Stimulated activated naive B cell treated with anti-CD40 and anti-IgM and Interleukin-4, amounts not matched to agents 10 μg/mL and 1 μg/mL and 100 μg/mL, for 72 hours (primary cell): ENCODE measurements at regions not wholly inside any gene's neighbourhood (a gene's known extent, or its start where the extent isn't known, plus 50 kb on each side); places are given as distances from the start of the nearest gene placed in this dataset.
"Not testable (repeated sequence)": the region's sequence is repeated elsewhere in the genome, so short reads cannot be mapped to it uniquely, and the experiment has no call there.

Experiments used
- ATAC-seq, 2 donors: fragments of 150-1000 bp; cut with Tn5 transposase; replicated peaks; 2 replicates each; pipeline ENCODE4 v1.10.0; 2021; ENCODE audit warnings: moderate library complexity in 1 of 2
- DNase-seq: peaks from one replicate; pipeline ENCODE4 v3.0.0; 2021
- H3K27ac Mint-ChIP-seq: one replicate; pipeline ENCODE4 v1.8.0; 2022; ENCODE audit warnings: mild to moderate bottlenecking, mixed read lengths
- H3K27me3 Mint-ChIP-seq, 2 donors: one replicate each; pipeline ENCODE4 v1.8.0; 2022; ENCODE audit warnings: mixed read lengths in 2 of 2
- H3K36me3 Mint-ChIP-seq, 2 donors: one replicate each; pipeline ENCODE4 v1.8.0; 2022; ENCODE audit warnings: mixed read lengths in 2 of 2, mild to moderate bottlenecking in 1 of 2
- H3K4me1 Mint-ChIP-seq, 2 donors: one replicate each; pipeline ENCODE4 v1.8.0; 2022; ENCODE audit warnings: mixed read lengths in 2 of 2, mild to moderate bottlenecking in 1 of 2
- H3K4me3 Mint-ChIP-seq, 2 donors: one replicate each; pipeline ENCODE4 v1.8.0; 2022; ENCODE audit warnings: mild to moderate bottlenecking in 2 of 2, mixed read lengths in 2 of 2, moderate library complexity in 1 of 2
- H3K9me3 Mint-ChIP-seq, 2 donors: one replicate each; pipeline ENCODE4 v1.8.0; 2022; ENCODE audit warnings: mixed read lengths in 2 of 2, mild to moderate bottlenecking in 1 of 2

GRCh38 chr3:178967177-178967532 lies 104.5 kb downstream of the ZMAT3 start:
- H3K27me3 Mint-ChIP-seq = peaks cover 0 to 9% of the 10 kb centered on the region in 2 donors
- no peak overlapping the region for H3K27ac Mint-ChIP-seq
- ATAC-seq (no peak), DNase-seq (no peak)
- H3K4me1 Mint-ChIP-seq = peaks cover 28 to 43% of the 10 kb centered on the region in 2 donors
- H3K4me3 Mint-ChIP-seq = peak overlapping the region; percentile 47 to 48
- H3K9me3 Mint-ChIP-seq = peaks cover 0 to 5% of the 10 kb centered on the region in 2 donors
- H3K36me3 Mint-ChIP-seq = peaks cover 12% of the 10 kb centered on the region in 2 donors

- Mint-ChIP-seq H3K9me3 (peaks cover 0 to 5% of the 10 kb centered on the region in 2 donors), H3K4me1 (peaks cover 28 to 43% of the 10 kb centered on the region in 2 donors), H3K27ac (no peak overlapping the region), H3K27me3 (peaks cover 0 to 9% of the 10 kb centered on the region in 2 donors), H3K4me3 (peak overlapping the region; percentile 47 to 48), H3K36me3 (peaks cover 12% of the 10 kb centered on the region in 2 donors)
- ATAC-seq (no peak), DNase-seq (no peak)
These were observed 105.1 kb downstream of the ZMAT3 start for GRCh38 chr3:178966299-178967176.

- Mint-ChIP-seq H3K4me3 (no peak overlapping the region), H3K36me3 (peaks cover 11 to 22% of the 10 kb centered on the region in 2 donors), H3K27me3 (peaks cover 0 to 9% of the 10 kb centered on the region in 2 donors), H3K27ac (no peak overlapping the region), H3K9me3 (peaks cover 0 to 3% of the 10 kb centered on the region in 2 donors), H3K4me1 (peaks cover 25 to 35% of the 10 kb centered on the region in 2 donors)
- ATAC-seq (no peak), DNase-seq (no peak)
These were observed 107.1 kb downstream of the ZMAT3 start for GRCh38 chr3:178964551-178964950.

DNA sequence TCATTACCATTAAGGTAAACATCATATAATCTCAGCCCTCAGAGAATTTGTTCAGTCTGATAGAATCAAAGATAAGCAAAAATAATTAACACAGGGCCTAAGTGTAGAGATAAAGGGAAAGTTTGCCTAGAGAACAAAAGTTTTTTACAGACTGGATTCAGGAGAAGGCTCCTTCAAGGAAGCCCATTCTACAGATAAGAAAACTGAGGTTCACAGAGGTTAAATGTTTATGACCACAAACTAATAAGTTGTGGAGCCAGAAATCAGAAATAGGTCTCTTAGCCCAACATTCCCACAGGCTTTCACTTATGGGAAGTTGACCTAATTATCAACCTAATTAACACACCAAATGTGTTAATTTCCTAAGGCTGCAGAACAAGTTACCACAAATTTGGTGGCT lies 110.7 kb downstream of the ZMAT3 start:
- Mint-ChIP-seq H3K36me3 (peaks cover 16 to 30% of the 10 kb centered on the region in 2 donors), H3K4me1 (peaks cover under 1 to 2% of the 10 kb centered on the region in 2 donors), H3K9me3 (peaks cover 0 to 5% of the 10 kb centered on the region in 2 donors), H3K27ac (no peak overlapping the region), H3K4me3 (no peak overlapping the region), H3K27me3 (peaks cover 0 to 9% of the 10 kb centered on the region in 2 donors)
- DNase-seq = no peak
- no peak for ATAC-seq

- H3K9me3 Mint-ChIP-seq = peaks cover 0 to 5% of the 10 kb centered on the region in 2 donors
- ATAC-seq (no peak), DNase-seq (no peak)
- H3K36me3 Mint-ChIP-seq = peaks cover 16 to 30% of the 10 kb centered on the region in 2 donors
- H3K4me1 Mint-ChIP-seq = no peaks in the 10 kb centered on the region
- H3K27me3 Mint-ChIP-seq = peaks cover 0 to 9% of the 10 kb centered on the region in 2 donors
- H3K27ac Mint-ChIP-seq = no peak overlapping the region
- no peak overlapping the region for H3K4me3 Mint-ChIP-seq
These were observed 111.4 kb downstream of the ZMAT3 start for GRCh38 chr3:178960181-178960580.

- Mint-ChIP-seq H3K27me3 (no peaks in the 10 kb centered on the region), H3K4me3 (no peak overlapping the region), H3K27ac (no peak overlapping the region), H3K4me1 (no peaks in the 10 kb centered on the region), H3K9me3 (peaks cover 7 to 16% of the 10 kb centered on the region in 2 donors), H3K36me3 (peaks cover 6 to 30% of the 10 kb centered on the region in 2 donors)
- ATAC-seq = peak in 1 of 2 donors; percentile 61
- no peak for DNase-seq
These were observed 120.9 kb downstream of the ZMAT3 start for GRCh38 chr3:178950676-178951075.

GRCh38 chr3:178949896-178950295 lies 121.7 kb downstream of the ZMAT3 start:
- Mint-ChIP-seq H3K36me3 (peaks cover 9 to 35% of the 10 kb centered on the region in 2 donors), H3K4me3 (no peak overlapping the region), H3K9me3 (peaks cover 11 to 24% of the 10 kb centered on the region in 2 donors), H3K27me3 (peaks cover 0 to 4% of the 10 kb centered on the region in 2 donors), H3K4me1 (no peaks in the 10 kb centered on the region), H3K27ac (no peak overlapping the region)
- no peak for ATAC-seq
- DNase-seq = no peak

DNA sequence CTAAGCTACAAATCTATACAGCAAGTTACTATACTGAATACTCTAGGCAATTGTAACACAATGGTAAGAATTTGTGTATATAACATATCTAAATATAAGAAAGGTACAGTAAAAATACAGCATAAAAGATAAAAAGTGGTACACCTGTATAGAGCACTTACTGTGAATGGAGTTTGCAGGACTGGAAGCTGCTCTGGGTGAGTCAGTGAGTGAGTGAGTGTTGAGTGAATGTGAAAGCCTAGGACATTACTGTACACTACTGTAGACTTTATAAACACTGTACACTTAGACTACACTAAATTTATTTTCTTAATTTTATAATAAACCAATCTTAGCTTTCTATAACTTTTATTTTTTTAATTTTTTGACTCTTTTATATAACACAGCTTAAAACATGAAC lies 123.1 kb downstream of the ZMAT3 start:
- DNase-seq = no peak
- Mint-ChIP-seq H3K27ac (no peak overlapping the region), H3K9me3 (peaks cover 14 to 28% of the 10 kb centered on the region in 2 donors), H3K27me3 (peaks cover 0 to 4% of the 10 kb centered on the region in 2 donors), H3K4me3 (no peak overlapping the region), H3K36me3 (peaks cover 9 to 35% of the 10 kb centered on the region in 2 donors), H3K4me1 (no peaks in the 10 kb centered on the region)
- ATAC-seq = no peak

- no peak for DNase-seq
- no peak for ATAC-seq
- Mint-ChIP-seq H3K36me3 (peaks cover 9 to 36% of the 10 kb centered on the region in 2 donors), H3K4me3 (no peak overlapping the region), H3K27me3 (peaks cover 0 to 7% of the 10 kb centered on the region in 2 donors), H3K4me1 (no peaks in the 10 kb centered on the region), H3K9me3 (peaks cover 15 to 28% of the 10 kb centered on the region in 2 donors), H3K27ac (no peak overlapping the region)
These were observed 123.9 kb downstream of the ZMAT3 start for GRCh38 chr3:178947738-178948137.

GRCh38 chr3:178942261-178942660 lies 129.3 kb downstream of the ZMAT3 start:
- not testable (repeated sequence) for H3K27ac Mint-ChIP-seq, H3K4me1 Mint-ChIP-seq, H3K4me3 Mint-ChIP-seq, H3K27me3 Mint-ChIP-seq, DNase-seq, ATAC-seq
- Mint-ChIP-seq H3K9me3 (peaks cover 15 to 21% of the 10 kb centered on the region in 2 donors), H3K36me3 (peaks cover 5 to 17% of the 10 kb centered on the region in 2 donors)

DNA sequence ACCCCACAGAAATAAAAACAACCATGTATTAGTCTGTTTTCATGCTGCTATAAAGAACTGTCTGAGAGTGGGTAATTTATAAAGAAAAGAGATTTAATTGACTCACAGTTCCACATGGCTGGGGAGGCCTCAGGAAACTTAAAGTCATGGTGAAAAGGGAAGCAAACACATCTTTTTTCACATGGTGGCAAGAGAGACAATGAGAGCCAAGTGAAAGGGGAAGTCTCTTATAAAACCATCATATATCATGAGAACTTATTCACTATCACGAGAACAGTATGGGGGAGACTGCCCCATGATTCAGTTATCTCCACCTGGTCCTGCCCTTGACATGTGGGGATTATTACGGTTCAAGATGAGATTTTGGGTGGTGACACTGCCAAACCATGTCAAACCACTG lies 141.5 kb downstream of the ZMAT3 start:
- no peak overlapping the region for H3K4me3 Mint-ChIP-seq
- ATAC-seq = peak; percentile 14 to 51
- peaks cover 46 to 50% of the 10 kb centered on the region in 2 donors for H3K9me3 Mint-ChIP-seq

DNA sequence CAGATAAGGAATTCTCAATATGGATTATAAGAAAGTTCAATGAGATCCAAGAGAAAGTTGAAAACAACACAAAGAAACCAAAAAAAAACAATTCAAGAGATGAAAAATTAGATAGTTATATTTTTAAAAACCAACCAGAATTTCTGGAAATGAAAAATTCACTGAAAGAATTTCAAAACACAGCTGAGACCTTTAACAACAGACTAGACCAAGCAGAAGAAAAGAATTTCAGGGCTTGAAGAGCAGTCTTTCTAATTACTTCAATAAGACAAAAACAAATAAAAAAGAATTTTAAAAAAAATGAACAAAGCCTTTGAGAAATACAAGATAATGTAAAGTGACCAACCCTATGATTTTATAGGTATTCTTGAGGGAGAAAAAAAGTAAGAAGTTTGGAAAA lies 155.4 kb downstream of the ZMAT3 start:
- H3K4me3 Mint-ChIP-seq = no peak overlapping the region
- ATAC-seq = no peak
- peaks cover 13 to 19% of the 10 kb centered on the region in 2 donors for H3K36me3 Mint-ChIP-seq
- H3K27ac Mint-ChIP-seq = no peak overlapping the region
- peaks cover 22 to 27% of the 10 kb centered on the region in 2 donors for H3K9me3 Mint-ChIP-seq
- peaks cover 11 to 12% of the 10 kb centered on the region in 2 donors for H3K27me3 Mint-ChIP-seq
- no peak for DNase-seq
- H3K4me1 Mint-ChIP-seq = peaks cover 0 to 5% of the 10 kb centered on the region in 2 donors

More for the DNA sequence above, 141.5 kb downstream of the ZMAT3 start:
- no peak for DNase-seq
- no peak overlapping the region for H3K27ac Mint-ChIP-seq
- no peaks in the 10 kb centered on the region for H3K27me3 Mint-ChIP-seq
- peaks cover 3 to 11% of the 10 kb centered on the region in 2 donors for H3K4me1 Mint-ChIP-seq
- peaks cover 12 to 40% of the 10 kb centered on the region in 2 donors for H3K36me3 Mint-ChIP-seq

DNA sequence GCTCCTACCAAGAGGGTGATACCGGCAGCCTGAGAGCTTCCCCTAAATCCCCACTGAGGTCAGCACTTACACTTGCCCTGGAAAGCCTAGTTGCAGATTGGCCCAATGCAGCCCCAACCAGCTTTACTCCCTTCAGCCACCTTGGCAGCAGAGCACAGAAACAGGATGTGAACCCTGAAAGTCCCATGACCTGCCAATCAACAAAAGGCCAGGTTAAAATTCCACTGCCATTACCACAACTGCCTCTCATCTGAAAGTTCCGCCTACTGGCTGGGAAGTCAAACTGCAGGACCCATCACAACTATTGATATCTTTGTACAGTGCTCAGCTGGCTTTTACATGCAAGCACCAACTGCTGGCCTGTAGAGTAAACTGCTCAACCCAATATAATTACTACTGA lies 156.2 kb downstream of the ZMAT3 start:
- Mint-ChIP-seq H3K4me3 (no peak overlapping the region), H3K27me3 (peaks cover 11 to 14% of the 10 kb centered on the region in 2 donors), H3K9me3 (peaks cover 22 to 27% of the 10 kb centered on the region in 2 donors)

GRCh38 chr3:178907081-178907480 lies 164.5 kb downstream of the ZMAT3 start:
- ATAC-seq (peak in 1 of 2 donors; percentile 33), DNase-seq (no peak)
- Mint-ChIP-seq H3K4me3 (no peak overlapping the region), H3K9me3 (peaks cover 1 to 6% of the 10 kb centered on the region in 2 donors), H3K36me3 (peaks cover 3 to 4% of the 10 kb centered on the region in 2 donors), H3K4me1 (no peaks in the 10 kb centered on the region), H3K27ac (no peak overlapping the region), H3K27me3 (peaks cover under 1 to 7% of the 10 kb centered on the region in 2 donors)

More for the DNA sequence above, 156.2 kb downstream of the ZMAT3 start:
- Mint-ChIP-seq H3K27ac (no peak overlapping the region), H3K4me1 (peaks cover 0 to 5% of the 10 kb centered on the region in 2 donors), H3K36me3 (peaks cover 13 to 19% of the 10 kb centered on the region in 2 donors)
- DNase-seq = no peak
- ATAC-seq = peak; percentile 62 to 76

DNA sequence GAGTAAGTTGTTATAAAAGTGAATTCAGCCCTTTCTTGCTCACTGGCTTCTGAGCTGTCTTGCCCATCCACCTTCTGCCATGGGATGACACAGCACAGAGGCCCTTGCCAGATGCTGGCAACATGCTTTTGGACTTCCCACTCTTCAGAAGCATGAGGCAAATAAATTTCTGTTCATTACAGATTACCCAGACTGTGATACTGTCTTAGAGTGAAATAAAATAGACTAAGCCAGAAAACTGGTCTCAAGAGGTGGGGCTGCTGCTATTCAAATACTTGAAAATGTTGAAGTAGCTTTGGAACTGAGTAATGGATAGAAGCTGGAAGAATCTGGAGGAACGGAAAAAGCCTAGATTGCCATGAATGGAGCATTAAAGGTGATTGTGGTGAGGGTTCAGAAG lies 170.4 kb downstream of the ZMAT3 start:
- Mint-ChIP-seq H3K9me3 (peaks cover 0 to 2% of the 10 kb centered on the region in 2 donors), H3K27me3 (no peaks in the 10 kb centered on the region), H3K4me1 (no peaks in the 10 kb centered on the region), H3K36me3 (peaks cover 0 to 2% of the 10 kb centered on the region in 2 donors), H3K27ac (no peak overlapping the region), H3K4me3 (no peak overlapping the region)
- DNase-seq (no peak), ATAC-seq (no peak)
